ENCODE measurements at regions not wholly inside any gene's neighbourhood (a gene's known extent, or its start where the extent isn't known, plus 50 kb on each side); places are given as distances from the start of the nearest gene placed in this dataset.

DNA sequence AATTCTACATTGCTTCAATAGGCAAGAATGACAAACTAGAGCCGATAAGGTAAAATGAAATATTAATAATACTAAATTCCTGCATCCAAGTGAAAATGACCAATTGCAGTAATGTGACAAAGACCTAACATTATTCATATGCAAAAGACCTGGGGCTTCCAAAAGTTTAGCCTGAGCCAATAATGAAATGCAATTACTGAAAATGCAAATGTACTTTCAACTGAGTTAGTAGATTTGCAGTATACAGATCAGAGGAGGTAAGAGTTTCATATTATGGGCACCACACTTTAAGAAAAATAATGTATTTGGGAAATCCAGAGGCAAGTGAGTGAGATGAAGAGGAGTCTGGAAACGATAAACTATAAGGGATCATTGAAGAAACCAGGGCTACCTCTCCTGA, 193.7 kb upstream of the GMDS start:
- intact Hi-C loops (cut with DNase I; ENCODE audit: low total_unique reads), result no loop called here
- Histone ChIP-seq H3K27me3 (no peaks in the 10 kb centered on the region), H3K9me3 (no peaks in the 10 kb centered on the region)

GRCh38 chr6:2436410-2437154, 191.2 kb upstream of the GMDS start:
- intact Hi-C loops (cut with DNase I; ENCODE audit: low total_unique reads), result no loop called here

More for the DNA sequence above, 193.7 kb upstream of the GMDS start:
- Histone ChIP-seq H3K27ac (no peak overlapping the region), H3K4me1 (no peaks in the 10 kb centered on the region), H3K4me3 (no peak overlapping the region), H3K36me3 (no peaks in the 10 kb centered on the region)
- no peak for TF ChIP-seq CTCF (IDR thresholded peaks at IDR 0.05)
- DNase-seq, result no peak

DNA sequence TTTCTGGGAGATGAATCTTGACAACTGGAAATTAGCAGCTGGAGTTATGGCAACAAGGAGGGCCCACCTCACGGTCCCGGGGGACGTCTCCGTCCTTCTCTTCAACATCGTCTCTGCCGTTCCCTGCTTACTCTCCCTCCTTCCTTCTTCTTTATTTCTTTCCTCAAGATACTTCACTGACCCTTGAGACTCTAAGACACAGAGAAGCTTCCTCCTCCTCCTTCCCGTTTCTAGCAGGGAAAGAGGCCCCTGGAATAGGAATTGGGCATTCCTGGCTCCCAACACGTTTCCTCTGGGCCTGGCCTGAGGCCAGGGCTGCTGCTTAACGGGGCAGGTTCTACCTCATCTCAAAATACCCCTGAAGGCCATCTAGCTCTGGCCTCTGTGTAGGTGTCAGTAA, 189.9 kb upstream of the GMDS start:
- Histone ChIP-seq H3K4me1 (no peaks in the 10 kb centered on the region), H3K27ac (no peak overlapping the region), H3K9me3 (no peaks in the 10 kb centered on the region), H3K4me3 (no peak overlapping the region), H3K36me3 (no peaks in the 10 kb centered on the region), H3K27me3 (no peaks in the 10 kb centered on the region)
- no peak for TF ChIP-seq CTCF (IDR thresholded peaks at IDR 0.05)
- intact Hi-C loops (cut with DNase I; ENCODE audit: low total_unique reads), result no loop called here
- DNase-seq, result no peak

More at GRCh38 chr6:2436410-2437154, 191.2 kb upstream of the GMDS start:
- no peak for TF ChIP-seq CTCF (IDR thresholded peaks at IDR 0.05)
- Histone ChIP-seq H3K27ac (no peak overlapping the region), H3K4me1 (no peaks in the 10 kb centered on the region), H3K9me3 (no peaks in the 10 kb centered on the region), H3K4me3 (no peak overlapping the region), H3K36me3 (no peaks in the 10 kb centered on the region), H3K27me3 (no peaks in the 10 kb centered on the region)
- no peak for DNase-seq

- Histone ChIP-seq H3K27me3 (no peaks in the 10 kb centered on the region), H3K27ac (no peak overlapping the region), H3K9me3 (no peaks in the 10 kb centered on the region), H3K4me3 (no peak overlapping the region), H3K4me1 (no peaks in the 10 kb centered on the region), H3K36me3 (no peaks in the 10 kb centered on the region)
- TF ChIP-seq CTCF (IDR thresholded peaks at IDR 0.05), result no peak
- no peak for DNase-seq
- intact Hi-C loops (cut with DNase I; ENCODE audit: low total_unique reads), result no loop called here
Observed at GRCh38 chr6:2434912-2435311, 189.5 kb upstream of the GMDS start.

- intact Hi-C loops (cut with DNase I; ENCODE audit: low total_unique reads), result no loop called here
Observed at GRCh38 chr6:2434116-2434515, 188.7 kb upstream of the GMDS start.

More at GRCh38 chr6:2434116-2434515, 188.7 kb upstream of the GMDS start:
- no peak overlapping the region for H3K27ac ChIP-seq
- no peak overlapping the region for H3K4me3 ChIP-seq
- TF ChIP-seq CTCF (IDR thresholded peaks at IDR 0.05), result no peak
- H3K36me3 ChIP-seq, result no peaks in the 10 kb centered on the region
- no peaks in the 10 kb centered on the region for H3K4me1 ChIP-seq
- no peaks in the 10 kb centered on the region for H3K9me3 ChIP-seq
- DNase-seq, result no peak
- no peaks in the 10 kb centered on the region for H3K27me3 ChIP-seq
